Sigmoid colon (tissue), 4 donors: ENCODE measurements at regions not wholly inside any gene's neighbourhood (a gene's known extent, or its start where the extent isn't known, plus 50 kb on each side); places are given as distances from the start of the nearest gene placed in this dataset.

ENCODE experiments used
- CTCF ChIP-seq, 4 experiments: fragments of 450-650 bp in 3 of 4; fragments of 200-600 bp in 1 of 4; IDR thresholded peaks; one replicate each; pipeline ENCODE4 v1.5.1; 2016 to 2019; ENCODE audit warnings: antibody characterized with exemption in 4 of 4, mild to moderate bottlenecking in 3 of 4, moderate library complexity in 2 of 4
- EP300 ChIP-seq, 4 donors: sonication (generic); formaldehyde crosslinking; IDR thresholded peaks; one replicate each; pipeline ENCODE4 v1.6.1; 2017; ENCODE audit warnings: antibody characterized with exemption in 4 of 4
- POLR2A ChIP-seq, 2 donors: fragments of 450-650 bp; IDR thresholded peaks; one replicate each; pipeline ENCODE4 v1.6.1; 2016; ENCODE audit warnings: antibody characterized with exemption in 2 of 2, mild to moderate bottlenecking in 2 of 2, moderate library complexity in 2 of 2
- POLR2AphosphoS5 ChIP-seq, 4 donors: sonication (generic); formaldehyde crosslinking; IDR thresholded peaks; one replicate each; pipeline ENCODE4 v1.6.1; 2017; ENCODE audit warnings: antibody characterized with exemption in 4 of 4

- TF ChIP-seq CTCF (IDR thresholded peaks at IDR 0.05) (no peak), POLR2AphosphoS5 (IDR thresholded peaks at IDR 0.05) (no peak), POLR2A (IDR thresholded peaks at IDR 0.05) (no peak), EP300 (IDR thresholded peaks at IDR 0.05) (no peak)
Measured at GRCh38 chr12:67917811-67918210, 71.4 kb upstream of the IFNG-AS1 start.
